ENCODE measurements at regions not wholly inside any gene's neighbourhood (a gene's known extent, or its start where the extent isn't known, plus 50 kb on each side); places are given as distances from the start of the nearest gene placed in this dataset.
"Not testable (repeated sequence)": the region's sequence is repeated elsewhere in the genome, so short reads cannot be mapped to it uniquely, and the experiment has no call there.

GRCh38 chr1:218933513-218933912 is 240.2 kb upstream of the LYPLAL1 start:
- in situ Hi-C loops (cut with HindIII; ENCODE audit: low sequenced_read_pairs), result no loop called here
- no peak overlapping the region for H3K4me3 ChIP-seq (ENCODE audit: low read depth, low read length)
- no peak for TF ChIP-seq CTCF (IDR thresholded peaks at IDR 0.05; ENCODE audit: low read depth, low read length)
- DNase-seq (ENCODE audit: low read depth, low spot score), result no peak

- in situ Hi-C loops (cut with HindIII; ENCODE audit: low sequenced_read_pairs); H3K4me3 ChIP-seq (ENCODE audit: low read depth, low read length); DNase-seq (ENCODE audit: low read depth, low spot score): not testable (repeated sequence)
Observed at GRCh38 chr1:218935408-218935807, 238.3 kb upstream of the LYPLAL1 start.

DNA sequence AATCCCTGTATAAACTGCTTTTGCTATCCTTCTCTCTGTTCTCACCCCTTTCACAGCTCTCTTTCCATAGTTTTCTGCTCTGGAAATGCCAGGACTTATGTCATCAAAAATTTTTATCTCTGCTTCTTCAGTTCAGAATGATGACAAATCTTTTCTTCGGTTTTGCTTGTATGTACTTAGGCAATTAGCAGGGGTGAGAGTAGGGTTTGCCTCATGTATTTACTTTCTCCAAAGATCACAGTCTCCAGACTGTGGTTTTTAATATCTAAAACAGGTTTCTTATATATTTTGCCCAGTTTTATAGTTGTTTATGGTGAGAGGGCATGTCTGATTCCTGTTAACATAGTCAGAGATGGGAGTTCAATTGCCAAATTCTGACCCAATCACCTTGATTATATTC is 235.4 kb upstream of the LYPLAL1 start:
- DNase-seq (ENCODE audit: low read depth, low spot score), result no peak
- TF ChIP-seq CTCF (IDR thresholded peaks at IDR 0.05; ENCODE audit: low read depth, low read length), result no peak
- in situ Hi-C loops (cut with HindIII; ENCODE audit: low sequenced_read_pairs), result no loop called here
- no peak overlapping the region for H3K4me3 ChIP-seq (ENCODE audit: low read depth, low read length)

- in situ Hi-C loops (cut with HindIII; ENCODE audit: low sequenced_read_pairs), result no loop called here
- no peak overlapping the region for H3K4me3 ChIP-seq (ENCODE audit: low read depth, low read length)
- peak; percentile 27 for DNase-seq (ENCODE audit: low read depth, low spot score)
- no peak for TF ChIP-seq CTCF (IDR thresholded peaks at IDR 0.05; ENCODE audit: low read depth, low read length)
Observed at GRCh38 chr1:218939095-218939494, 234.6 kb upstream of the LYPLAL1 start.

GRCh38 chr1:218942431-218942830 is 231.2 kb upstream of the LYPLAL1 start:
- no peak for TF ChIP-seq CTCF (IDR thresholded peaks at IDR 0.05; ENCODE audit: low read depth, low read length)
- DNase-seq (ENCODE audit: low read depth, low spot score), result peak; percentile 41
- in situ Hi-C loops (cut with HindIII; ENCODE audit: low sequenced_read_pairs), result no loop called here
- no peak overlapping the region for H3K4me3 ChIP-seq (ENCODE audit: low read depth, low read length)

DNA sequence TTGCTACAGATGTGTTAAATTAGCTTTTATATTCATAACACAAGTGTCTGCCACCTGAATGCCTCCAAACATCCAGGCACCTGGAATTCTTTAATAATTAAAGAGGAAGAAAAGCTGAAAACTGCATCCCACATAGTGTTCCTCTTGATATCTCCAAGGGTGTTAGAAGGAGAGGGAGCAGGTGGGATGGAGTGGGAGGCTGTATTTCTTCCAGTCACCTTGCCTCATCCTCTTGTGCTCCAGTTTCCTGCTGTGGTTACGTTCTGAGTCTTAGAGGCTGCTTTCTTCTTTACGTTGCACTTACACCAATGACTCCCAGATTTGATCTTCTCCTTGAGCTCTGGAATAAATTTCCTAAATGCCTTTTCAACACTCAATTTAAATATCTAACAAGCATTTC is 230.3 kb upstream of the LYPLAL1 start:
- TF ChIP-seq CTCF (IDR thresholded peaks at IDR 0.05; ENCODE audit: low read depth, low read length), result no peak

DNA sequence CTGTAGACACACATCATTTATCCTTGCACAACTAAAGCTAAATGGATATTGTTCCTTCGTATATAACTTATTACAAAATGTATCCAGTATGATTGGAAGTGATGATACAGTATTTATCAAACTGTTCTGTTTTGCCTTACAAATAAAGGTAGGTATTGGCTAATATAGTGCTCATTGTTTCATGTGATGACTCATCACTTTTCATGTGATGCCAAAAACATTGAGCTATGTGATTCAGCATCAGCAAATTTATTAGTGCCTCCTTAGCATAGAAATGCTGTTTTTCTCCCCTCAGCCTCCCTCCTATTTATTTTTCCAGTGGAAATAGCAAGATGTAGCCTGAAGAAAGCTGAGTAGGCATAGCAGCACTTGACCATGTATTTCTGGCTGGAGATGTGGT is 228.6 kb upstream of the LYPLAL1 start:
- in situ Hi-C loops (cut with HindIII; ENCODE audit: low sequenced_read_pairs), result no loop called here
- no peak for TF ChIP-seq CTCF (IDR thresholded peaks at IDR 0.05; ENCODE audit: low read depth, low read length)
- DNase-seq (ENCODE audit: low read depth, low spot score), result peak; percentile 48
- H3K4me3 ChIP-seq (ENCODE audit: low read depth, low read length), result no peak overlapping the region

More for the DNA sequence above, 230.3 kb upstream of the LYPLAL1 start:
- H3K4me3 ChIP-seq (ENCODE audit: low read depth, low read length), result no peak overlapping the region
- in situ Hi-C loops (cut with HindIII; ENCODE audit: low sequenced_read_pairs), result no loop called here
- no peak for DNase-seq (ENCODE audit: low read depth, low spot score)

Measured in astrocyte of the spinal cord (primary cell).